GM19351 (cell line): ENCODE measurements at regions not wholly inside any gene's neighbourhood (a gene's known extent, or its start where the extent isn't known, plus 50 kb on each side); places are given as distances from the start of the nearest gene placed in this dataset.
"Not testable (repeated sequence)": the region's sequence is repeated elsewhere in the genome, so short reads cannot be mapped to it uniquely, and the experiment has no call there.

Source experiments
- ATAC-seq: cut with Tn5 transposase; IDR thresholded peaks from one replicate; pipeline ENCODE4 v1.9.1; 2021; ENCODE audit warnings: mild to moderate bottlenecking, moderate library complexity; ENCODE audit not compliant: unreplicated experiment

DNA sequence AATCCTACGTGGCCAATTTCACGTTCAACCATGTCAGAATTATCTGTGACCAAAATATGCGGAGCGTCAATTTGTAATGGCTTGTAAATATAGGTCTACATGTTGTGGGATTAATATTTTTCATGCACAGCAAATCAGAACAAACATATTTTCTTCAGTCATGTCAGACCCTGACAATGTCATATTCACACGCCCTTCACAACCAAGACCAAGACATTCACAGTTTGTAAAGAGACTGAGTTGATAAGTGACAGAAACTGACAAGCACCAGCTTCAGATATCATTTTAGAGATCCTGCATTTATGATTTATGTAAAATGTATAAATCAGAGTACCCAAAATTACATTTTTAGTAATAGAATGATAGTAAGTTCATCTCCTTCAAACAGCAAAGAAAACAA lies 57.3 kb upstream of the NOVA1 start:
- no peak for ATAC-seq

DNA sequence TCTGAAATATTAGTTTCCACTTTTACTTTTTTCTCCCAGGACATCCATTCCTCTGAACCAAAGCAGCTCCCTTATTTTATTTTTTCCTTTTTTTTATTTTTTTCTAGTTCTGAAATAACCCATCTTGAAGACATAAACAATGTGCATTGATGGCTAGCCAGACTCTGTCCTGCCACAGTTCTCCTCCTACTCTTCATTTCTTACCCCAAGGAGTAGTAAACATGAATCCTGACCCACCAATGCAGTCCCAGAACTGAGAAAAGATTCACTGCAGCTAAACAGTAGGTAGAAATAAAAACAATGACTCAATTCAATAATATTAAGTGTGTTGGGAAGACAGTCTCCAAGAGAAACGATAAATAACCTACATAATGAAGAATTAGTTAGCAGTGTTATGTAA lies 65.7 kb upstream of the NOVA1 start:
- ATAC-seq = no peak

DNA sequence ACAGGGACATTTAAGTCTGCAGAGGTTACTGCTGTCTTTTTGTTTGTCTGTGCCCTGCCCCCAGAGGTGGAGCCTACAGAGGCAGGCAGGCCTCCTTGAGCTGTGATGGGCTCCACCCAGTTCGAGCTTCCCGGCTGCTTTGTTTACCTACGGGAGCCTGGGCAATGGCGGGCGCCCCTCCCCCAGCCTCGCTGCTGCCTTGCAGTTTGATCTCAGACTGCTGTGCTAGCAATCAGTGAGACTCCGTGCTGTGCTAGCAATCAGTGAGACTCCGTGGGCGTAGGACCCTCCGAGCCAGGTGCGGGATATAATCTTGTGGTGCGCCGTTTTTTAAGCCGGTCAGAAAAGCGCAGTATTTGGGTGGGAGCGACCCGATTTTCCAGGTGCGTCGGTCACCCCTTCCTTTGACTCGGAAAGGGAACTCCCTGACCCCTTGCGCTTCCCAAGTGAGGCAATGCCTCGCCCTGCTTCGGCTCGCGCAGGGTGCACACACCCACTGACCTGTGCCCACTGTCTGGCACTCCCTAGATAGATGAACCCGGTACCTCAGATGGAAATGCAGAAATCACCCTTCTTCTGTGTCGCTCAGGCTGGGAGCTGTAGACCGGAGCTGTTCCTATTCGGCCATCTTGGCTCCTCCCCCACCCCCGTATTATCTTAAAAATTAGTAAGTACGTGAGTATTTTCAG lies 81.0 kb upstream of the NOVA1 start:
- not testable (repeated sequence) for ATAC-seq

DNA sequence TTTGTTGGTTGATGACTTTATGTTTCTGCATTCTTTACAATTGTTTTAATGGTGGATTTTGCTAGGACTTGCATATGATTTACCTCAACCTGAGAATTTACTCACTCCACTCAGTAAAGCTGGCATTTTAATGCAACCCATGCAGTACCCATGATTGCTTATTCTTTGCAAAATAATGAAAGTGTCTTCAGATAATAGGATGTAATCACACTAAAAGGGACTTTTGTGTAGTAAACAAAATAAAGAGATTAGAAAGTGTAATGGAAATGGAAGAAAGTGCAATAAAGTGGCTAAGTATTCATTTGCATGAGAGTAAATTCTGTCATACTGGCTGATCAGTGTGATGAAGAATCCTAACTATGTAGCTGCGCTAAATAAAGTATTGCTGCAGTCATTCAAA lies 87.6 kb upstream of the NOVA1 start:
- no peak for ATAC-seq

DNA sequence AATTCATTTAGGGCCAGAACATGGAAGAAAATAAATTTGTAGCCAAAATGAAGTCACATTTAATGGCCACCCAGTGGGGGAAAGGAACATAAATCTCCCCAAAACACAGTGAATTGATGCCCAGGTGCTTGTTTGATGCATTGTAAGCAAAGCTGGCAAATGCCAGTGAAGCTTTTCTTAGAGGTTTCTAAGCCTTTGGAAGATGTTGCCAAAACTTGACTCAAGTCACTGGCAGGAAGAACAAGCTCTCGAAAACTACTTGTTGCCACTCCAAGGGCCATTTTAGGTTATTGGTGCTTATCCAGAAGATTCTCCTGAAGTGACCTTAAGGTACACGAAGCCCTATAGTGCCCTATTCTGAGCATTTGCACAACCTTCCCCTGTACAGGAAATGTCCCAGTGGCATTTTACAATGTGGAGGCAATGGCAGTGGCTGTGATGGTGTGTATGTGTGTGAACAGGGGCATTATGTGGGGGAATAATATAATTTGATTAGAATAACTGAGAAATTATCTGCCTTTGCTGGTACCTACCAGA lies 89.5 kb upstream of the NOVA1 start:
- no peak for ATAC-seq

DNA sequence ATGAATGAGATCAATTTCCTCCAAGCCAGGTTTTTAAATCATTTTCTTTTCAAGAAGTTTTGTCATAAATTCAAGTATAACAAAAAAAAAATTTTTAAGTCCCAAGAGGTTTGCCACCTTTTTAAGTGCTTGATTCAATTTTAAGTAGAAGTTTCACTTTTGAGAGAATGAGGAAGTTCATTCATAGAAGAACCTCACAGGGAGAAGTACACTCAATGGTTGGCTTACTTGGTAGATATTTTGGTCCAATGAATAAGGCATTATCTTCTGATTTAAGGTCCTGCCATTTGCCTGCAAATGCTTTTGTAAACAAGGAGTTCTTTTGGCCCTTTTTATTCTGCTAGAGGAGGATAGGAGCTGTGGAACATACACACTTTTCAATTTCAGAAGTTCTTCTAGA lies 96.7 kb upstream of the NOVA1 start:
- ATAC-seq = no peak

DNA sequence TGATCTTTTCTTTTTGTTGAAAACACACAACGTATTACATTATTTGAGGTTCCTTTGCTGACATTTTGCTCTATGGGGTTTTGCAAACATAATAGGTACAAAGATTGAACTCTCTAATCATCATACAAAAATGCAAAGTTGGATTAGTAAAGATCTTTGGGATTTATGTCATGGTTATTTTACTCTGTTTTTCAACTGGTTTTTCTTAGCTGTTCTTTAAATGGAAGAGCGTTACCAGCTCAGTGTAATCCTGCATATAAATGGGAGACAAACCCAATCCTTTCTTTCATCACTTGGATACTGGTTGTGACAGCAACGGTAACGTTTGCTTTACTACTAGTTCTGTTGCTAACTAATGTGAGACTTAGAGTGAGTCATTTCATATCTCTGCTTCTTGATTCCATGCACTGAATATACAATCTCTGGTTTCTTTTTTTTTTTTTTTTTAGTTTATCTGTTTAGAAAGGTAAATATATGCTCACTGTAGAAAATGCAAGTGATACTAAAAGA lies 104.9 kb upstream of the NOVA1 start:
- ATAC-seq = no peak

DNA sequence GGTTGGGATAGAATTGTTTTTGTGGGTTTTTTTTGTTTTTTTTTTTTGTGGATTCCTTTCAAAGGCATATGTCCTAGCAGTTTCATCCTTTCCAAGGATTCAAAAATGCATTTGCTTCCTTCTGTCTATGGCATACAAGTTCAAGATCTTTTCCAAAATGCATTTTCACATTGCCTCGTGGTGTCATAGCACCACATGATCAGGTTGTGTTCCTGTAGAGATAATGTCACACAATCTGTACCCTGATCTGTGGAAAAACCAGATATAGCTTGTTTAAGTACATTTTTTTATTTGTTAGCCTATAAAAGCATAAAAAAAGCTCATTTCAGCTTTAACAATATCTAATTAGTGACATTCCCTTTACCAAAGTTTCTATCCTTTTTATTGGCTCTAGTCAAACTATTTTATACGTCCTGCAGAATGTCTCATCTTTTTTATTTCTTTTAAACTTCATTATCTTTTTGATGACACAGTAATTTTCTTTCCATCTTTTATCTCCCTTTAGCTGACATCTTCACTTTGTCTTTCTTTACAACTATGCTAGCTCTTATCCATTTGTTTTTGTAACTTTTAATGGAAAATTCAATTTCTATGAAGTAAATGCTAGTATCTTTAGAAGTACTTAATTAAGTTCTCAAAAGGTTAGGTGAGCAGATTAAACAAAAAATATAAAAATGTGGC lies 106.0 kb upstream of the NOVA1 start:
- ATAC-seq = no peak

DNA sequence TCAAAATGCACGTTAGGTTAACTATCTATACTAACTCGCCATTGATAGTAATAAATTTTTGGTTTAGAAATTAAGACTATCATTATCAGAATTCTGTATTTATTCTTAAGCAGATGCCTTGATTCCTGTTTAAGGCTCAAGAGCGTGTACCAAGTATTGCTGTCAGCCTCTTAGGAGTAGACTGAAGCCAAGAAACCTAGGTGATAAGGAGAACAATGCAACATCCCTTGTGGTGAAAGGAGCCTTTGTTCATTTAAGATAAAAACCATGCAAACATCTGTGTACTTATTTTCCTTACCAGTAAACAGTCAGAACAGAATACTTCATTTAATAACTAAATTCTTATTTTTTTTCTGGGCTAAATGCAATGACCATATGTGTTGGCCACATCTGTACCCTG lies 109.4 kb upstream of the NOVA1 start:
- ATAC-seq = no peak

DNA sequence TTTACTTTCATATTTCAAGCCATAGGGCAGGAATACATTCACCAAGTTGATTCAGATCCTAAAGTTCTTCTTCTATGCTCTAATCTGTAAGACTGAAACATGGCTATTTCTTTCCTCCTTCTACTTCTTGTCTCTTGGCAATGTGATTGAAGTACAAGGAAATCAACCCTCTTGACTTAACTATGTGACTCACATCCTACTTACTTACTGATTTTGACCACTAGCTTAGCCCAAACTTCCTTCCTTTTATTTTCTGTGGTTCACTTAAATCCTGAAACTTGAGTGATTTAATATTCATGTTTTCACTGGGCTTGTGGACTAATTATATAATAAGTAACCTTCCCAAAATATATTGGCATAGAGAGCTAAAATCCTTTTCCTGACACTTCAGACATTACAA lies 111.2 kb upstream of the NOVA1 start:
- no peak for ATAC-seq

DNA sequence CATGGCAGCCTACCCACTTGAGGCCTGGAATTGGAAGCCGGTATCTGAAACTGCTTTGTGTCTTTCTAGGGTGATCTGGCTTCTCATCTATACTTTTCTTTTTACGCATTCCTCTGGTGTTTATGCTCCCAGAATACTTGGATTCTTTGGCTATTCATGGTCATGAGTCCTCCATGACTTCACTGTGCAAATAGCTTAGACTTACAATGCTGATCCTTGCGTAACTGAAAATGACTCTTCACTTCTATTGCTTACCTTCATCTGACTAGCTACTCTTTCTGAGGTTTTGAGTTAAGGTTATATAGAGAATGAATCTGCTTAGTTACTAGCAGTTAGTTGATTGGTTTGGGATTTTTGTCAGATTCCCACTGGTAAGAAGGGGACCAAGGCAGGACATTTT lies 121.7 kb upstream of the NOVA1 start:
- no peak for ATAC-seq

DNA sequence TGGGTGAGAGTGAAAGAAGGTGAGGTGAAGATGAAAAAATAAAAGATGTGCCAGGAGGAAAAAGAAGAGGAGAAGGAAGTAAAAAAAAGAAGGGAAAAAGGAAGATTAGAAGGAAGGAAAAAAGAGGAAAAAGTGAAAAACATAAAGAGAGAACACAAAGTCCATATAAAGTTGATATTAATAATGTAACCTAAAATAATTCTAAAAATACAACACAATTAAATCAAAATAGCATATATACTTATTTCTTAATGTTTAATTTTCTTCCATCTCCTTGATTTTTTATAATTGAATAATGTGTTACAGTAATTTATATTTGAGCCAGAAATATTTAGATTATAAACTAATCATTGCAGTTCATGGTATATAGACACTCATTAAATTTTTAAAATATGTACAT lies 124.4 kb upstream of the NOVA1 start:
- ATAC-seq = no peak

DNA sequence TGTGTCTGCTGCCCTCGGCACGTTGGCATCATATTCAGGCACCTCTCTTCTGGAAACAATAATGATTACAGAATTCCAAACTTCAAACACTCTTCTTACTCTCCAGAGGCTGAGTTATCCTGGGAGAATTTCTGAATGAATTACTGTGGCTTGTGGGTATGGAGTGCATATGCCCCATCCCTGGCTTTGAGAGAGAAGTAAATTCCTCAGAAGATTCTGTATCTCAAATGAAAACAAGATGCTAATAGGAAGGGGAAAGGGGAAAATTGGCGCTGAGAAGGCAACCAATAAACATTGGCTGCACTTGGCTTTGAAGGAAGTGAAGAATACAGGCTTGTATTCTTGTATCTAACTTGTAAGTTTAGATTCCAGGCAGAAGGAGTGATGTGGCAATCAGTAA lies 132.0 kb upstream of the NOVA1 start:
- no peak for ATAC-seq

DNA sequence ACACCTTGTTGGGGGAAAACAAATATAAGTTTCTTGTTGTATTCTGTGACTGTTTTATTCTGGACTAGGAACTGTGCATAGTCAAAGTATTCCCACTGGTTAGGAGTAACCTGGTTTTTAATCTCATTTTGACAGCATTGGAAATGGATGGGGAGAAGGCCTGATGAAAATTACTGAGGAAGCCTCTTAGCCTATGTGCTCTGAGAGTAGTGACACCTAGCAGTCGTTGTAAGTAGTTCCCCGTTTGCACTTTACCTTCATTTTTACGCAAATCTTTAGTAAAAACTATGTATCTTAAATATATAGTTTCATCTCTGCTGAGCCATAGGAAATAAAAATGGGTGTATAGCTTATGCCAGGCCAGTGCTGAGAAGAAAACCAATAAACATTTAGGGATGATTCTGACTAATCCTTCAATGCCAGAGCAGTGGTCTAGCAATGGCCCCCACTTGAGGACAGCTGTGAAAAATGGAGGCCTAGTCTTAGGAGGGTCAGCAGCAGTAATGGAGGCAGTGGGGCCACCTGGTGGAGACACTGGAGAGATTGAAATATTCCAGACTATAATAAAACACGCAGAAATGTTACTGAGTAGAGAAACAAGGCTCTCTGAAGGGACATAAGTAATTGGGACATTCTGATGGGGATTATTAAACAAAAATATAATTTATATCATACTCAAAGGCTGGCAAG lies 133.2 kb upstream of the NOVA1 start:
- no peak for ATAC-seq

DNA sequence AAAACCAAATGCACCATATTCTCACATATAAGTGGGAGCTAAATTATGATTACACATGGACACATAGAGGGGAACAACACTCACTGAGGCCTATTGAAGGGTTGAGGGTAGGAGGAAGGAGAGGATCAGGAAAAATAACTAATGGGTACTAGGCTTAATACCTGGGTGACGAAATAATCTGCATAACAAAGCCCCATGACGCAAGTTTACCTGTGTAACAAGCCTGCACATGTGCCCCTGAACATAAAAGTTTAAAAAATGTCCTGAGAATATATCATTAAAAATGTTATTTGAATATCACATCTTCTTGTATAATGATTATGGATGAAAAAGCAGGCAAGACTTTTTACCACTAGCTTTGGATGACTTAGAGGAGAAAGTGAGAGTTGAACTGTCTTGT lies 138.0 kb upstream of the NOVA1 start:
- no peak for ATAC-seq

DNA sequence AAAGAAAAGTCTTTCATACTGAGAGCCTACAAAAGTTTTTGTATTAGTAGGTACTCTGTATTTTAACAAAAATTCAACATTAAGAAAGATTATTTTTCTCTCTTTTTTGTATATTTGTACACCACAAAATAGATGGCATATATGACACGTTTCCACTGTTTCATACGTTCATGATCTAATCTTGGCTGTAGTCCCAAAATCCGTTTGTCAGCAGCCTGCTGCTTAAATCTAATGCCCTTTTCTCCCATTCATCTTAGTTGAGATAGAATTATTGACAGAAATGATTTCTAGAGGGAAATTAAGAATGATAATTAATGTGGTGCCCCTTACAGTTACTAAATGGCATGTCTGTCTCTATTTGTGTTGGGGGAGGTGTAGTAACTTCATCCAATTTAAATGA lies 140.7 kb upstream of the NOVA1 start:
- ATAC-seq = no peak

DNA sequence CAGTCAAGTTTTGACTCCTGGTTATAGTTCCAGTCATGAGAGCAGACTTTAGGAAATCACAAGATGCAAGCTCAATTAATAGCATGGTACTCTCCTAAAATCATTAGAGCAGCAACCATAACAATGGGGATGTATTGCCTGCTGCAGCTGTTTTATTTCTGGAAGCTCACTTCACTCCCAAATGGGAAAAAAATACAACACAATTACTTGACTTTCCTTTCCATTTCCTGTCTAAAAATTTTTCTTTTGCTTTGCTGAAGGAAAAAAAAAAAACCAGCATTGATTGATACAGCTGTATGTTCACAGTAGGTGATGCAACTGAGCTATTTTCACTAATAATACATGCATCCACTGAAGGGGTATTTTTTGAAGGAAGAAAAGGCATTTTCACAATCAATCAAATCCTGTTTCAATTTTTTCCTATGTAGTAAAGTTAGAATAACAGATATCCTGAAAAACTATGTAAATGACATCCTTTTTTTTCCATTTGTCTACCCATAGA lies 143.9 kb upstream of the NOVA1 start:
- ATAC-seq = no peak

DNA sequence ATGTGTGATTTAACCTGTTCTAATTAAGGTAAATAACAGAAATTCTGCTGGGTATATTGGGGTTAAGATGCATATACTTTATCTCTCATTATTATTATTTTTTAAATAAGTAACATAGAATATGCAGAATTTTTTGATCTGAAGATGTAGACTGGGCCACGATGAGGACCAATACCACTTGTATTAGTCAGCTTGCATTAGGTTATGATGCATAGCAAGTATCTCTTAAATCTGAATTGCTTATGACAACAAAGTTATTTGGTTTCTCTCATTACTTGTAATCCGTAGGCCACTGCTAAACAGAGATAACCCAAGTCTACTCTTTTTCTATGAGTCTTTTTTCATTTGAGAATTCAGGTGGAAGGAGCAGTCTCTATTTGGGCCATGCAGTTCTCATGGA lies 145.5 kb upstream of the NOVA1 start:
- no peak for ATAC-seq

DNA sequence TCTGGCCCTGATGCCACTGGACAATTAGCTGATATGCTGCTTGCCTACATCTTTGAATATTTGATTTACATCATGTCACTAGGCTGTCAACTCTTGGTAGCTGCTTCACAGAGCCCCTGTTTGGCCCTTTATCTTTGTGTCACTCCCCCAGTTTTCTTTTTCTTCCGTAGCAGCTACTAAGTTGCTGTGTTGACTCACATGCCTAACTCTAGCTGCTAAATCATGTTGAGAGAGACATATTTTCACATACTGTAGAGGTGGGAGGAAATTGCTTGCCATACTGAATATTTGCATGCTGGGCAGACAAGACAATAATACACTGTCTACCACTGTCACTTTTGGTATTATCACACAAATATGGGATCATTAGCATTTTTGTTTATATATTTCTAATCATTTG lies 147.1 kb upstream of the NOVA1 start:
- ATAC-seq = no peak

DNA sequence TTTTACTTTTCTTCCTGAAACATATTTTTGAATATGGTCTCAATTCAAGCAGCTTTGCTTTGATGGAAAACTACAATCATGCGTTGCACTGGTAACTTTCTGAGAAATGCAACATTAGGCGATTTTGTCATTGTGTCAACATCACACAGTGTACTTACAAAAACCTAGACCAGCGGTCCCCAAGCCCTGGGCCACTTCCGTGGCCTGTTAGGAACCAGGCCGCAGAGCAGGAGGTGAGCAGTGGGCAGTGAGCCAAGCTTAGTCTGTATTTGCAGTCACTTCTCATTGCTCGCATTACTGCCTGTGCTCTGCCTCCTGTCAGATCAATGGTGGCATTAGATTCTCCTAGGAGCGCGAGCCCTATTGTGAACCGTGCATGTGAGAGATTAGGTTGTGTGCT lies 163.7 kb upstream of the NOVA1 start:
- ATAC-seq = no peak

DNA sequence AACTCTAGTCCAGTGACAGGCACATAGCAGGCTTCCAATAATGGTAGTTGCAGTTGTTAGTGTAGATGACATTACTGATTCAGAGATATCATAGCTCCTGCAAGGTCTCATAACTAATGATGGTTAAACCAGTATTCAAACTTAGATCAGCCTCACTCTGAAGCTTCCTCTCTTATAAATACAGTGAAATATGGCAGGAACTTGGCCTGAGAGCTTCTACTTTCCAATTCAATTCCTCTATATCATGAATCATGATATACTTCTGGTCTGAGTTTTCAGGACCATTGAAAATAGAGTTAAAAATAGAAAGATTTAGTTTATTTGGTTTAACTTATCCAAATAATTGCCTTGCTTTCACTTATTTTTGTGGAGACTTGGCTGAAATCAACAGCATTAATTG lies 167.5 kb upstream of the NOVA1 start:
- no peak for ATAC-seq
